Right lobe of liver (tissue), 6 donors: ENCODE measurements at regions not wholly inside any gene's neighbourhood (a gene's known extent, or its start where the extent isn't known, plus 50 kb on each side); places are given as distances from the start of the nearest gene placed in this dataset.

Experiments
- ATAC-seq, 4 donors: fragments of 200-7000 bp; cut with Tn5 transposase; one replicate each; pipeline ENCODE4 v1.9.1; 2020; ENCODE audit warnings: mild to moderate bottlenecking in 4 of 4, moderate library complexity in 4 of 4
- DNase-seq, 3 donors: peaks; one replicate each; pipeline ENCODE4 v3.0.0-alpha.2; 2020
- H3K27ac ChIP-seq, 3 donors: fragments of 200-600 bp; one replicate each; pipeline ENCODE4 v1.8.0; 2022
- H3K27me3 ChIP-seq, 2 donors: fragments of 200-600 bp; one replicate each; pipeline ENCODE4 v1.8.0; 2022
- H3K36me3 ChIP-seq, 4 donors: fragments of 200-600 bp; sonication (generic) in 1 of 4; one replicate each; pipeline versions ENCODE4 v1.5.1 to v1.8.0; 2017 to 2022; ENCODE audit warnings: control low read depth in 1 of 4
- H3K4me1 ChIP-seq, 4 donors: fragments of 200-600 bp; sonication (generic) in 1 of 4; one replicate each; pipeline versions ENCODE4 v1.5.1 to v1.8.0; 2017 to 2022; ENCODE audit warnings: control low read depth in 1 of 4
- H3K4me3 ChIP-seq, 3 donors: fragments of 200-600 bp; one replicate each; pipeline ENCODE4 v1.8.0; 2022
- H3K9me3 ChIP-seq, 4 donors: fragments of 200-600 bp; sonication (generic) in 1 of 4; one replicate each; pipeline versions ENCODE4 v1.5.1 to v1.8.0; 2017 to 2022; ENCODE audit warnings: control low read depth in 1 of 4
- CTCF ChIP-seq, 4 donors: fragments of 200-600 bp in 3 of 4; fragments of 450-650 bp in 1 of 4; IDR thresholded peaks; one replicate each; pipeline versions ENCODE4 v1.5.1 to v1.8.0; 2016 to 2022; ENCODE audit warnings: antibody characterized with exemption in 4 of 4, mild to moderate bottlenecking in 2 of 4
- POLR2A ChIP-seq: fragments of 450-650 bp; IDR thresholded peaks from one replicate; pipeline ENCODE4 v1.6.1; 2017; ENCODE audit warnings: antibody characterized with exemption, mild to moderate bottlenecking
- WGBS: methylation state at CpG from one replicate; pipeline ENCODE4 v1.1.6; 2018; ENCODE audit warnings: low coverage, low lambda C conversion rate; ENCODE audit not compliant: insufficient coverage; ENCODE audit errors: missing lambda C conversion rate; 5-methylcytosine and 5-hydroxymethylcytosine counted together
- intact Hi-C, 2 donors: fragments of 100-400 bp; cut with DNase I; formaldehyde crosslinking; loops; one replicate each; pipeline versions ENCODE4 v1.11.2 to v1.14.1; 2022
- donor health status: DM: no; HTN: yes; CAD: no.
- donor health status: DM: no; HTN: no; CAD: no.
- donor health status: DM: no; HTN: no; CAD: no.
- donor health status: DM: no; HTN: yes; CAD: no.
- donor health status: DM: no; HTN: yes; CAD: no.

- no peak for DNase-seq
- Histone ChIP-seq H3K27ac (no peak overlapping the region), H3K4me1 (no peaks in the 10 kb centered on the region), H3K4me3 (no peak overlapping the region), H3K27me3 (no peaks in the 10 kb centered on the region), H3K36me3 (no peaks in the 10 kb centered on the region), H3K9me3 (no peaks in the 10 kb centered on the region)
- TF ChIP-seq POLR2A (no peak), CTCF (IDR thresholded peaks at IDR 0.05) (no peak)
- 37% methylated on average over 3 of the region's 3 CpGs for WGBS
- intact Hi-C loops: no loop called here
- no peak for ATAC-seq
Observed at GRCh38 chr15:79492065-79492464, 59.9 kb downstream of the MINAR1 start.

GRCh38 chr15:79494384-79494909 is 62.3 kb downstream of the MINAR1 start:
- DNase-seq: no peak
- intact Hi-C loops: no loop called here

GRCh38 chr15:79494963-79495755 is 63.0 kb downstream of the MINAR1 start:
- intact Hi-C loops: no loop called here
- no peaks in the 10 kb centered on the region for H3K4me1 ChIP-seq
- H3K27ac ChIP-seq: no peak overlapping the region
- WGBS: 57% methylated on average over 5 of the region's 6 CpGs
- ATAC-seq (no peak), DNase-seq (no peak)
- no peaks in the 10 kb centered on the region for H3K9me3 ChIP-seq
- H3K36me3 ChIP-seq: no peaks in the 10 kb centered on the region
- H3K27me3 ChIP-seq: no peaks in the 10 kb centered on the region
- no peak for TF ChIP-seq POLR2A
- TF ChIP-seq CTCF (IDR thresholded peaks at IDR 0.05): no peak
- H3K4me3 ChIP-seq: no peak overlapping the region

More at GRCh38 chr15:79494384-79494909, 62.3 kb downstream of the MINAR1 start:
- no peaks in the 10 kb centered on the region for H3K9me3 ChIP-seq
- ATAC-seq: no peak
- 63% methylated on average over 6 of the region's 7 CpGs for WGBS
- H3K27me3 ChIP-seq: no peaks in the 10 kb centered on the region
- H3K27ac ChIP-seq: no peak overlapping the region
- TF ChIP-seq POLR2A (no peak), CTCF (IDR thresholded peaks at IDR 0.05) (no peak)
- no peaks in the 10 kb centered on the region for H3K4me1 ChIP-seq
- H3K4me3 ChIP-seq: no peak overlapping the region
- no peaks in the 10 kb centered on the region for H3K36me3 ChIP-seq

GRCh38 chr15:79495775-79496174 is 63.6 kb downstream of the MINAR1 start:
- no peaks in the 10 kb centered on the region for H3K36me3 ChIP-seq
- no peak overlapping the region for H3K4me3 ChIP-seq
- no peak for ATAC-seq
- H3K27me3 ChIP-seq: no peaks in the 10 kb centered on the region
- no peak for TF ChIP-seq POLR2A
- no peaks in the 10 kb centered on the region for H3K9me3 ChIP-seq
- H3K4me1 ChIP-seq: no peaks in the 10 kb centered on the region
- 53% methylated on average over 2 of the region's 2 CpGs for WGBS
- DNase-seq: no peak
- intact Hi-C loops: no loop called here
- no peak overlapping the region for H3K27ac ChIP-seq

- intact Hi-C loops: no loop called here
- H3K9me3 ChIP-seq: no peaks in the 10 kb centered on the region
- H3K4me1 ChIP-seq: no peaks in the 10 kb centered on the region
- no peak for DNase-seq
- no peaks in the 10 kb centered on the region for H3K27me3 ChIP-seq
- TF ChIP-seq CTCF (IDR thresholded peaks at IDR 0.05) (no peak), POLR2A (no peak)
- WGBS: 95% methylated on average over 3 of the region's 4 CpGs
- no peaks in the 10 kb centered on the region for H3K36me3 ChIP-seq
- ATAC-seq: no peak
- H3K4me3 ChIP-seq: no peak overlapping the region
- H3K27ac ChIP-seq: no peak overlapping the region
Observed at GRCh38 chr15:79496838-79497237, 64.7 kb downstream of the MINAR1 start.
